Endodermal cell (in vitro differentiated cells): ENCODE measurements at regions not wholly inside any gene's neighbourhood (a gene's known extent, or its start where the extent isn't known, plus 50 kb on each side); places are given as distances from the start of the nearest gene placed in this dataset.
"Not testable (repeated sequence)": the region's sequence is repeated elsewhere in the genome, so short reads cannot be mapped to it uniquely, and the experiment has no call there.

ENCODE experiments used
- DNase-seq: peaks from one replicate; pipeline ENCODE4 v3.0.0-alpha.2; 2017
- H3K27ac ChIP-seq: 2 replicates; pipeline ENCODE4 v1.5.1; 2013; ENCODE audit warnings: mild to moderate bottlenecking, low read depth, low read length, moderate library complexity
- H3K27me3 ChIP-seq: 2 replicates; pipeline ENCODE4 v1.6.1; 2013; ENCODE audit warnings: mild to moderate bottlenecking, low read length, moderate library complexity; ENCODE audit not compliant: insufficient read depth, control insufficient read depth, poor library complexity, severe bottlenecking
- H3K36me3 ChIP-seq: 2 replicates; pipeline ENCODE4 v1.7.0; 2013; ENCODE audit warnings: mild to moderate bottlenecking, low read length, moderate library complexity; ENCODE audit not compliant: control insufficient read depth, insufficient read depth
- H3K4me1 ChIP-seq: one replicate; pipeline ENCODE4 v1.7.0; 2013; ENCODE audit warnings: low read length; ENCODE audit not compliant: control insufficient read depth, insufficient read depth
- H3K4me3 ChIP-seq: 2 replicates; pipeline ENCODE4 v1.5.1; 2013; ENCODE audit warnings: mild to moderate bottlenecking, low read length, moderate library complexity
- H3K9ac ChIP-seq: 2 replicates; pipeline ENCODE4 v1.6.1; 2013; ENCODE audit warnings: mild to moderate bottlenecking, low read length, moderate library complexity; ENCODE audit not compliant: poor library complexity, severe bottlenecking; ENCODE audit errors: extremely low read depth
- H3K9me3 ChIP-seq: 2 replicates; pipeline ENCODE4 v1.6.1; 2013; ENCODE audit warnings: mild to moderate bottlenecking, low read length, moderate library complexity; ENCODE audit not compliant: control insufficient read depth
- H3K27ac Mint-ChIP-seq: 2 replicates; pipeline ENCODE4 v1.8.0; 2020; ENCODE audit warnings: mixed read lengths
- H3K27me3 Mint-ChIP-seq: 2 replicates; pipeline ENCODE4 v1.8.0; 2021; ENCODE audit warnings: mild to moderate bottlenecking, mixed read lengths; ENCODE audit not compliant: insufficient read depth
- H3K36me3 Mint-ChIP-seq: 2 replicates; pipeline ENCODE4 v1.8.0; 2020; ENCODE audit warnings: low read depth, mixed read lengths
- H3K4me1 Mint-ChIP-seq: 2 replicates; pipeline ENCODE4 v1.8.0; 2020; ENCODE audit warnings: mixed read lengths
- H3K4me3 Mint-ChIP-seq: 2 replicates; pipeline ENCODE4 v1.8.0; 2020; ENCODE audit warnings: mild to moderate bottlenecking, moderate library complexity, mixed read lengths
- H3K9me3 Mint-ChIP-seq: 2 replicates; pipeline ENCODE4 v1.8.0; 2020; ENCODE audit warnings: mild to moderate bottlenecking, mixed read lengths
- whole genome bisulfite sequencing, 2 experiments: methylation state at CpG; one replicate each; pipeline versions ENCODE4 v1.1.5 to v1.1.7; 2013; ENCODE audit warnings: missing lambda C conversion rate in 2 of 2, mixed read lengths in 1 of 2; ENCODE audit not compliant: insufficient coverage in 1 of 2, insufficient read length in 1 of 2; 5-methylcytosine and 5-hydroxymethylcytosine counted together
- TF ChIP-seq, protein P1 (sequence below): fragments of 200-600 bp; sonication (generic); conservative IDR thresholded peaks from 2 replicates; pipeline ENCODE4 v1.5.0; 2021; ENCODE audit warnings: antibody characterized with exemption, mild to moderate bottlenecking

DNA sequence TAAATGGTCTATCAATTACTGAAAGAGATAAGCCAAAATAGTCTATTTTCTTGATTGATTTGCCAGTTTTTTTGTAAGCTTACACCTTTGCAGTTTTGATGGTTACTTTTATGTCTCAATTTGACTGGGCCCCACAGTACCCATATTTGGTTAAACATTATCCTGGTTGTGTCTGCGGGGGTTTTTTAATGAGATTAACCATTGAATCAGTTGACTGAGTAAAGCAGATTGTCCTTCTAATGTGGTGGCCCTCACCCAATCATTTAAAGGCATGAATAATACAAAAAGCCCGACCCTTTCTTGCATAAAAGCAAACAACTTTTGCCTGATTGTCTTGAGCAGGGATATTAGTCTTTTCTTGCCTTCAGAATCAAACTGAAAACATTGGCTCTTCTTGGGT is 650.0 kb upstream of the RGS18 start:
- H3K9me3 Mint-ChIP-seq: peaks cover 22% of the 10 kb centered on the region
- H3K27ac ChIP-seq: no peak overlapping the region
- H3K4me1 ChIP-seq: no peaks in the 10 kb centered on the region
- H3K4me1 Mint-ChIP-seq: no peaks in the 10 kb centered on the region
- 84 to 95% methylated on average over 2 of the region's 2 CpGs for WGBS, 2 experiments
- TF ChIP-seq, protein P1, sequence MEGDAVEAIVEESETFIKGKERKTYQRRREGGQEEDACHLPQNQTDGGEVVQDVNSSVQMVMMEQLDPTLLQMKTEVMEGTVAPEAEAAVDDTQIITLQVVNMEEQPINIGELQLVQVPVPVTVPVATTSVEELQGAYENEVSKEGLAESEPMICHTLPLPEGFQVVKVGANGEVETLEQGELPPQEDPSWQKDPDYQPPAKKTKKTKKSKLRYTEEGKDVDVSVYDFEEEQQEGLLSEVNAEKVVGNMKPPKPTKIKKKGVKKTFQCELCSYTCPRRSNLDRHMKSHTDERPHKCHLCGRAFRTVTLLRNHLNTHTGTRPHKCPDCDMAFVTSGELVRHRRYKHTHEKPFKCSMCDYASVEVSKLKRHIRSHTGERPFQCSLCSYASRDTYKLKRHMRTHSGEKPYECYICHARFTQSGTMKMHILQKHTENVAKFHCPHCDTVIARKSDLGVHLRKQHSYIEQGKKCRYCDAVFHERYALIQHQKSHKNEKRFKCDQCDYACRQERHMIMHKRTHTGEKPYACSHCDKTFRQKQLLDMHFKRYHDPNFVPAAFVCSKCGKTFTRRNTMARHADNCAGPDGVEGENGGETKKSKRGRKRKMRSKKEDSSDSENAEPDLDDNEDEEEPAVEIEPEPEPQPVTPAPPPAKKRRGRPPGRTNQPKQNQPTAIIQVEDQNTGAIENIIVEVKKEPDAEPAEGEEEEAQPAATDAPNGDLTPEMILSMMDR: no peak
- no peak overlapping the region for H3K9ac ChIP-seq
- H3K27me3 ChIP-seq: no peaks in the 10 kb centered on the region
- peaks cover 7% of the 10 kb centered on the region for H3K36me3 Mint-ChIP-seq
- no peak overlapping the region for H3K27ac Mint-ChIP-seq
- H3K4me3 Mint-ChIP-seq: no peak overlapping the region
- H3K36me3 ChIP-seq: no peaks in the 10 kb centered on the region
- DNase-seq: no peak
- H3K4me3 ChIP-seq: peak overlapping the region; percentile 26
- no peaks in the 10 kb centered on the region for H3K27me3 Mint-ChIP-seq
- peaks cover 19% of the 10 kb centered on the region for H3K9me3 ChIP-seq

DNA sequence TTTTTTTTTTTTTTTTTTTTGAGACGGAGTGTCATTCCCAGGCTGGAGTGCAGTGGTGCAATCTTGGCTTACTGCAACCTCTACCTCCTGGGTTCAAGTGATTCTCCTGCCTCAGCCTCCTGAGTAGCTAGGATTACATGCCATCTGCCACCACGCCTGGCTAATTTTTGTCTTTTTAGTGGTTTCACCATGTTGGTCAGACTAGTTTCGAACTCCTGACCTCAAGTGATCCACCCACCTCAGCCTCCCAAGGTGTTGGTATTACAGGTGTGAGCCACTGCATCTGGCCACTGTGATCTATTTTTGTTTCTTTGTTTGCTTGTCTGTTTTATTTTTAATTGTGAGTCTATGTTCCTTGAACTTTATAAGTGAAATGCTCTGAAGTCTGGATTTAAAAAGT is 646.8 kb upstream of the RGS18 start:
- not testable (repeated sequence) for H3K4me3 ChIP-seq, H3K27me3 Mint-ChIP-seq, H3K36me3 ChIP-seq, H3K4me1 ChIP-seq, H3K36me3 Mint-ChIP-seq, H3K27ac Mint-ChIP-seq, H3K27ac ChIP-seq, H3K27me3 ChIP-seq, H3K9ac ChIP-seq, H3K4me3 Mint-ChIP-seq, H3K4me1 Mint-ChIP-seq, DNase-seq
- 100% methylated on average over 1 to 3 of the region's 3 CpGs for WGBS, 2 experiments
- H3K9me3 Mint-ChIP-seq: peaks cover 30% of the 10 kb centered on the region
- H3K9me3 ChIP-seq: peaks cover 29% of the 10 kb centered on the region

- no peak overlapping the region for H3K4me3 Mint-ChIP-seq
- H3K4me3 ChIP-seq: no peak overlapping the region
- H3K27me3 Mint-ChIP-seq: no peaks in the 10 kb centered on the region
- peaks cover 12% of the 10 kb centered on the region for H3K9me3 ChIP-seq
- peaks cover 2% of the 10 kb centered on the region for H3K4me1 Mint-ChIP-seq
- no peak overlapping the region for H3K27ac ChIP-seq
- H3K9me3 Mint-ChIP-seq: peaks cover 11% of the 10 kb centered on the region
- no peaks in the 10 kb centered on the region for H3K4me1 ChIP-seq
- peaks cover 2% of the 10 kb centered on the region for H3K36me3 Mint-ChIP-seq
- no peaks in the 10 kb centered on the region for H3K36me3 ChIP-seq
- H3K9ac ChIP-seq: no peak overlapping the region
- H3K27ac Mint-ChIP-seq: no peak overlapping the region
- no peak for DNase-seq
- TF ChIP-seq, protein P1: peak; percentile 51
- no peaks in the 10 kb centered on the region for H3K27me3 ChIP-seq
Measured at GRCh38 chr1:191517826-191518225, 640.4 kb upstream of the RGS18 start.

DNA sequence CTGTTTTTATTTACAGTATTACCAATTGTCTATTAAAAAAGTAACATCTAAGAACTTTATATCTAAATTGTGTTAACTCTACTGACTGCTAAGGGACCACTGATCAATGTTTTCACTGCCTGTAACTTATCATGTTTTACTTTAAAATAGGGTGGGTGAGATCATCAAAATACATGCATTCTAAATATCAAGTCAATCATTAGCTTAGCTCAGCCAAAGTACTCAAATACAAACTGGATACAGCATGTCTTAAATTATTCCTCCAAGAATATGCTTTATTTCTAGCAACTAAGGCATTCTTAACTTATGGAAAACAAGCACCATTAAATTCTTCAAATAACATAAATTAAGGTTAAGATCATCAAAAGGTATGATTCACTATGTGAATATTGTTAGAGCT is 638.7 kb upstream of the RGS18 start:
- Mint-ChIP-seq H3K9me3 (no peaks in the 10 kb centered on the region), H3K36me3 (no peaks in the 10 kb centered on the region)
- H3K4me3 ChIP-seq: no peak overlapping the region

More for the DNA sequence above, 638.7 kb upstream of the RGS18 start:
- no peak for DNase-seq
- Histone ChIP-seq H3K27ac (no peak overlapping the region), H3K9ac (no peak overlapping the region), H3K36me3 (no peaks in the 10 kb centered on the region), H3K4me1 (no peaks in the 10 kb centered on the region), H3K27me3 (no peaks in the 10 kb centered on the region), H3K9me3 (no peaks in the 10 kb centered on the region)
- Mint-ChIP-seq H3K27ac (no peak overlapping the region), H3K4me1 (peaks cover 2% of the 10 kb centered on the region), H3K4me3 (no peak overlapping the region), H3K27me3 (no peaks in the 10 kb centered on the region)
- TF ChIP-seq, protein P1: no peak
